ENCODE measurements at regions not wholly inside any gene's neighbourhood (a gene's known extent, or its start where the extent isn't known, plus 50 kb on each side); places are given as distances from the start of the nearest gene placed in this dataset.

DNA sequence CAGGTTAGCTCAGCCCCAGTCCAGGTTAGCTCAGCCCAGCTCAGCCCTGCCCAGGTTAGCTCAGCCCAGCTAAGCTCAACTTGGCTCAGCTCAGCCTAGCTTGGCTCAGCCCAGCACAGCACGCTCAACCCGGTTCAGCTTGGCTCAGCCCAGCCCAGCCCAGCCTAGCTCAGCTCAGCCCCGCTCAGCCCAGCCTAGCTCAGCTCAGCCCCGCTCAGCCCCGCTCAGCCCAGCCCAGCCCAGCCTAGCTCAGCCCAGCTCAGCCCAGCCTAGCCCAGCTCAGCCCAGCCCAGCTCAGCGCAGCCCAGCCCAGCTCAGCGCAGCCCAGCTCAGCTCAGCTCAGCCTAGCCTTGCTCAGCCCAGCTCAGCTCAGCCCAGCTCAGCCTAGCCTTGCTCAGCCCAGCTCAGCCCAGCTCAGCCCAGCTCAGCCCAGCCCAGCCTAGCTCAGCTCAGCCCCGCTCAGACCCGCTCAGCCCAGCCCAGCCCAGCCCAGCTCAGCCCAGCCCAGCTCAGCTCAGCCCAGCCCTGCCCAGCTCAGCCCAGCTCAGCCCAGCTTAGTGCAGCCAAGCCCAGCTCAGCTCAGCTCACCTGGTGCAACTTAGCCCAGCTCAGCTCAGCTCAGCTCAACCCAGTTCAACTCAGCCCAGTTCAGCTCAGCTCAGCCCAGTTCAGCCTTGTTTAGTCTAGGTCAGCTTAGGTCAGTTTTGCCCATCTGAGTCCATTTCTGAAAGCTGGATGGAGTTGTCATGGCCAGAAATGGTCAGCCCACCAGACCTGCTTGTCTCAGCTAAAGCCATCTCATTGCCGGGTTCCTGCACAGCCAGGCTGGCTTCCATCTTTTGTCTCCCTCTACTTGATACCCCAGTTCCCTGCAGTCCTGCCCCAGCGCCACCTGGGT lies 333.6 kb downstream of the TMEM121 start:
- Mint-ChIP-seq H3K4me3 (ENCODE audit: unreplicated experiment) (no peak overlapping the region), H3K27ac (ENCODE audit: unreplicated experiment) (no peak overlapping the region), H3K36me3 (ENCODE audit: low read depth, unreplicated experiment) (no peaks in the 10 kb centered on the region), H3K9me3 (ENCODE audit: unreplicated experiment) (peaks cover 25% of the 10 kb centered on the region), H3K4me1 (ENCODE audit: low read depth, unreplicated experiment) (no peaks in the 10 kb centered on the region), H3K27me3 (ENCODE audit: low read depth, unreplicated experiment) (no peaks in the 10 kb centered on the region)
- no peak for TF ChIP-seq EZH2 (IDR thresholded peaks at IDR 0.05; ENCODE audit: insufficient read depth, low read length)
- TF ChIP-seq CTCF (IDR thresholded peaks at IDR 0.05; ENCODE audit: insufficient read depth, low read depth, low read length): no peak
- H3K4me1 ChIP-seq (ENCODE audit: insufficient read depth, low read length): no peaks in the 10 kb centered on the region
- no peak overlapping the region for H3K27ac ChIP-seq (ENCODE audit: low read depth, low read length)
- DNase-seq (ENCODE audit: low read depth): no peak
- H3K4me3 ChIP-seq (ENCODE audit: insufficient read depth, low read depth, low read length): no peak overlapping the region
- no peaks in the 10 kb centered on the region for H4K20me1 ChIP-seq (ENCODE audit: insufficient read depth, low read length)
- H3K79me2 ChIP-seq (ENCODE audit: insufficient read depth, low read length): no peaks in the 10 kb centered on the region
- no peak overlapping the region for H2AFZ ChIP-seq (ENCODE audit: low read depth, low read length)
- no peaks in the 10 kb centered on the region for H3K27me3 ChIP-seq (ENCODE audit: insufficient read depth, low read length)
- H3K9me3 ChIP-seq (ENCODE audit: insufficient read depth, low read depth, low read length): peaks cover 13% of the 10 kb centered on the region
- H3K36me3 ChIP-seq (ENCODE audit: insufficient read depth, low read length): no peaks in the 10 kb centered on the region
- H3K9ac ChIP-seq (ENCODE audit: low read length): no peak overlapping the region
- FAIRE-seq: no peak
- H3K4me2 ChIP-seq (ENCODE audit: low read length): no peak overlapping the region

GRCh38 chr14:105860615-105861580 lies 334.5 kb downstream of the TMEM121 start:
- H3K4me3 ChIP-seq (ENCODE audit: insufficient read depth, low read depth, low read length): no peak overlapping the region
- H3K9me3 ChIP-seq (ENCODE audit: insufficient read depth, low read depth, low read length): peaks cover 12% of the 10 kb centered on the region
- H3K4me1 ChIP-seq (ENCODE audit: insufficient read depth, low read length): no peaks in the 10 kb centered on the region
- no peaks in the 10 kb centered on the region for H3K79me2 ChIP-seq (ENCODE audit: insufficient read depth, low read length)
- H2AFZ ChIP-seq (ENCODE audit: low read depth, low read length): no peak overlapping the region
- H3K36me3 Mint-ChIP-seq (ENCODE audit: low read depth, unreplicated experiment): no peaks in the 10 kb centered on the region
- FAIRE-seq (no peak), DNase-seq (ENCODE audit: low read depth) (no peak)
- no peaks in the 10 kb centered on the region for H3K27me3 Mint-ChIP-seq (ENCODE audit: low read depth, unreplicated experiment)
- H3K9ac ChIP-seq (ENCODE audit: low read length): no peak overlapping the region
- no peaks in the 10 kb centered on the region for H3K36me3 ChIP-seq (ENCODE audit: insufficient read depth, low read length)
- H3K4me3 Mint-ChIP-seq (ENCODE audit: unreplicated experiment): no peak overlapping the region
- H3K27ac Mint-ChIP-seq (ENCODE audit: unreplicated experiment): no peak overlapping the region
- H4K20me1 ChIP-seq (ENCODE audit: insufficient read depth, low read length): no peaks in the 10 kb centered on the region
- TF ChIP-seq EZH2 (IDR thresholded peaks at IDR 0.05; ENCODE audit: insufficient read depth, low read length) (no peak), CTCF (IDR thresholded peaks at IDR 0.05; ENCODE audit: insufficient read depth, low read depth, low read length) (no peak)
- no peak overlapping the region for H3K27ac ChIP-seq (ENCODE audit: low read depth, low read length)
- H3K27me3 ChIP-seq (ENCODE audit: insufficient read depth, low read length): no peaks in the 10 kb centered on the region
- no peak overlapping the region for H3K4me2 ChIP-seq (ENCODE audit: low read length)
- H3K4me1 Mint-ChIP-seq (ENCODE audit: low read depth, unreplicated experiment): no peaks in the 10 kb centered on the region
- peaks cover 22% of the 10 kb centered on the region for H3K9me3 Mint-ChIP-seq (ENCODE audit: unreplicated experiment)
